GM23248 (cell line): ENCODE measurements at regions not wholly inside any gene's neighbourhood (a gene's known extent, or its start where the extent isn't known, plus 50 kb on each side); places are given as distances from the start of the nearest gene placed in this dataset.

Experiments
- EZH2 ChIP-seq: fragments of 200-600 bp; sonication (generic); IDR thresholded peaks from 2 replicates; pipeline ENCODE4 v1.6.1; 2018; ENCODE audit warnings: antibody characterized with exemption, mild to moderate bottlenecking; ENCODE audit not compliant: insufficient read depth, poor library complexity, severe bottlenecking
- EZH2phosphoT487 ChIP-seq: fragments of 200-600 bp; sonication (generic); IDR thresholded peaks from 2 replicates; pipeline ENCODE4 v1.6.1; 2018; ENCODE audit warnings: antibody characterized with exemption, moderate library complexity, mild to moderate bottlenecking, low read depth; ENCODE audit not compliant: insufficient read depth

- TF ChIP-seq EZH2phosphoT487 (no peak), EZH2 (no peak)
Observed at GRCh38 chr20:61057443-61058121, 194.5 kb upstream of the CDH4 start.
